HepG2 (cell line): ENCODE measurements at regions not wholly inside any gene's neighbourhood (a gene's known extent, or its start where the extent isn't known, plus 50 kb on each side); places are given as distances from the start of the nearest gene placed in this dataset.

Source experiments
- ATAC-seq: fragments of 200-7000 bp; cut with Tn5 transposase; 3 replicates; pipeline ENCODE4 v1.9.1; 2020; ENCODE audit warnings: mild to moderate bottlenecking, moderate library complexity
- BruUV-seq: library from RNA; stranded (reverse); fragments of 400-500 nt; replicated peaks from 2 replicates; lab custom pipeline; 2021; lab: Mats Ljungman, UMichigan
- CTCF ChIA-PET: fragments of 300-600 bp; formaldehyde crosslinking; extraction: SDS; loops from one replicate; lab custom pipeline; 2021; ENCODE audit warnings: low total read pairs, inconsistent platforms, low intra/inter-chr PET ratio; lab: Yijun Ruan, JAX
- POLR2A ChIA-PET: fragments of 350-600 bp; sonication (Branson Sonifier 250); formaldehyde crosslinking; loops from one replicate; lab custom pipeline; 2020; ENCODE audit warnings: antibody characterized with exemption, inconsistent platforms; lab: Yijun Ruan, JAX
- DNase-seq: peaks from one replicate; pipeline ENCODE4 v3.0.0-alpha.2; 2015; ENCODE audit warnings: low spot score
- FAIRE-seq: peaks from 3 replicates; lab custom pipeline; 2011; peaks lifted over from hg19 to GRCh38; lab: Jason Lieb, UNC
- H2AFZ ChIP-seq: one replicate; pipeline ENCODE4 v1.6.1; 2011; ENCODE audit warnings: low read length, inconsistent platforms
- H3K27ac ChIP-seq: fragments of 300-600 bp; 3 replicates; pipeline ENCODE4 v1.8.0; 2011; ENCODE audit warnings: mixed run types, mild to moderate bottlenecking, mixed read lengths, low read length, inconsistent platforms; ENCODE audit not compliant: insufficient read depth; ENCODE audit errors: extremely low read length
- H3K27me3 ChIP-seq, 2 experiments: fragments of 200-600 bp in 1 of 2; 2 replicates in 1 of 2; 3 replicates in 1 of 2; pipeline versions ENCODE4 v1.6.0 to v1.8.0; 2011; ENCODE audit warnings: low read length in 2 of 2, mild to moderate bottlenecking in 2 of 2, moderate library complexity in 2 of 2, inconsistent platforms in 1 of 2; ENCODE audit not compliant: insufficient read depth in 2 of 2, control insufficient read depth in 1 of 2
- H3K36me3 ChIP-seq, 2 experiments: fragments of 200-600 bp in 1 of 2; replicated peaks in 1 of 2; 2 replicates in 1 of 2; 3 replicates in 1 of 2; pipeline versions ENCODE4 v1.5.1 to v1.8.0; 2011; ENCODE audit warnings: low read length in 2 of 2, inconsistent platforms in 1 of 2; ENCODE audit not compliant: insufficient read depth in 2 of 2, control insufficient read depth in 1 of 2
- H3K4me1 ChIP-seq: 2 replicates; pipeline ENCODE4 v1.5.1; 2012; ENCODE audit warnings: low read length, inconsistent platforms; ENCODE audit not compliant: insufficient read depth
- H3K4me2 ChIP-seq: 2 replicates; pipeline ENCODE4 v1.6.0; 2011; ENCODE audit warnings: low read depth, low read length, inconsistent platforms
- H3K4me3 ChIP-seq, 3 experiments: fragments of 200-600 bp in 1 of 3; sonication (generic), shearing (Covaris generic) in 1 of 3; replicated peaks in 1 of 3; 2 replicates each; pipeline ENCODE4 v1.5.1; 2011 to 2016; ENCODE audit warnings: low read length in 3 of 3, inconsistent platforms in 2 of 3, low read depth in 2 of 3, mild to moderate bottlenecking in 2 of 3, control low read depth in 1 of 3, mixed read lengths in 1 of 3; ENCODE audit not compliant: insufficient read depth in 1 of 3
- H3K79me2 ChIP-seq: one replicate; pipeline ENCODE4 v1.6.1; 2011; ENCODE audit warnings: low read length, inconsistent platforms; ENCODE audit not compliant: insufficient read depth
- H3K9ac ChIP-seq: 2 replicates; pipeline ENCODE4 v1.6.0; 2011; ENCODE audit warnings: mild to moderate bottlenecking, low read depth, low read length, inconsistent platforms; ENCODE audit not compliant: insufficient read depth
- H3K9me3 ChIP-seq: 2 replicates; pipeline ENCODE4 v1.5.1; 2012; ENCODE audit warnings: mild to moderate bottlenecking, low read length
- H4K20me1 ChIP-seq: 2 replicates; pipeline ENCODE4 v1.6.0; 2011; ENCODE audit warnings: inconsistent platforms, mild to moderate bottlenecking, low read length, moderate library complexity; ENCODE audit not compliant: insufficient read depth
- ATF7 ChIP-seq, 2 experiments: fragments of 450-650 bp in 1 of 2; sonication (generic) in 1 of 2; formaldehyde crosslinking in 1 of 2; IDR thresholded peaks; 2 replicates each; pipeline versions ENCODE4 v1.4.0 to v1.6.1; 2016 to 2020; ENCODE audit warnings: antibody characterized with exemption in 1 of 2, mild to moderate bottlenecking in 1 of 2, missing genetic modification reagents in 1 of 2
- SOX13 ChIP-seq, 3 experiments: fragments of 450-650 bp in 1 of 3; sonication (generic) in 1 of 3; formaldehyde crosslinking in 1 of 3; IDR thresholded peaks in 2 of 3; conservative IDR thresholded peaks in 1 of 3; 2 replicates each; pipeline versions ENCODE4 v1.5.0 to v1.6.1; 2016 to 2020; ENCODE audit warnings: antibody characterized with exemption in 1 of 3, mild to moderate bottlenecking in 1 of 3, missing compliant biosample characterization in 1 of 3, missing genetic modification reagents in 1 of 3, moderate library complexity in 1 of 3
- ZNF260 ChIP-seq: sonication (generic); formaldehyde crosslinking; IDR thresholded peaks from 2 replicates; pipeline ENCODE4 v1.4.0; 2020; ENCODE audit warnings: missing genetic modification reagents, low read depth, mild to moderate bottlenecking, borderline replicate concordance
- WGBS: methylation state at CpG from one replicate; pipeline ENCODE4 v1.1.6; 2017; ENCODE audit warnings: low lambda C conversion rate; 5-methylcytosine and 5-hydroxymethylcytosine counted together
- in situ Hi-C: cut with HindIII; loops from 2 replicates; pipeline ENCODE4 v1.10.0; 2017; ENCODE audit warnings: low pct_unique_long_range_greater_than_20kb; ENCODE audit not compliant: extremely low pct_ligation_motif_present
- intact Hi-C: fragments of 100-400 bp; cut with micrococcal nuclease; formaldehyde crosslinking; loops from one replicate; pipeline ENCODE4 v1.10.0; 2022; ENCODE audit not compliant: unreplicated experiment
- TF ChIP-seq, protein P1 (sequence below): IDR thresholded peaks from 2 replicates; pipeline ENCODE4 v1.6.1; 2016; ENCODE audit warnings: low read depth, missing genetic modification reagents, missing compliant biosample characterization
- TF ChIP-seq, protein P2 (sequence below): sonication (generic); formaldehyde crosslinking; IDR thresholded peaks from 2 replicates; pipeline ENCODE4 v1.4.0; 2020; ENCODE audit warnings: missing genetic modification reagents, borderline replicate concordance

DNA sequence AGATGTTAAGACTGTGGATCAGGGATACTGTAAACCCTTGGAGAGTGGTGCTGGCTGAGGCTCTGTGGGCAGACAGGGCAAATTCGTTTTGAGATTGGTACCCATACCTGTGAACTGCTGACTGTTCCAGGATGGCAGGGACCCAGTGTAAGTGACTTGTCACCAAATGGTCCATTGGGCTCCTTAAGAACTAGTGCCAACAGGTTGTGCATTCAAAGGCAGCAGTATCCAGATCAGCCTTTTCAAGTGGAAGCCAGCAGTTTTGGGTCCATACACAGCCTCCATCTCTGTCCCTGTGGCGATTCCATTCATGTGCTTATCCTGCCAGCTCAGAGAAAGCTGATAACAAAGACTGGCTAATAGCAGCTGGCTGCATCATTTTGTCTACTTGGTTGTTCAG lies 84.0 kb upstream of the SCOC start:
- no TSS peak for BruUV-seq
- FAIRE-seq: no peak

More for the DNA sequence above, 84.0 kb upstream of the SCOC start:
- H3K79me2 ChIP-seq: no peaks in the 10 kb centered on the region
- ATAC-seq (no peak), DNase-seq (no peak)
- no peak overlapping the region for H3K27ac ChIP-seq
- peaks cover 8% of the 10 kb centered on the region for H3K9me3 ChIP-seq
- no peaks in the 10 kb centered on the region for H3K27me3 ChIP-seq
- H4K20me1 ChIP-seq: no peaks in the 10 kb centered on the region
- ChIA-PET POLR2A (no interaction called here), CTCF (no interaction called here)
- H2AFZ ChIP-seq: no peak overlapping the region
- H3K4me3 ChIP-seq: no peak overlapping the region
- H3K4me2 ChIP-seq: no peak overlapping the region
- no peaks in the 10 kb centered on the region for H3K36me3 ChIP-seq
- no peaks in the 10 kb centered on the region for H3K4me1 ChIP-seq
- 0% methylated on average over 1 of the region's 2 CpGs for WGBS
- in situ Hi-C loops (no loop called here), intact Hi-C loops (no loop called here)
- TF ChIP-seq, protein P1, sequence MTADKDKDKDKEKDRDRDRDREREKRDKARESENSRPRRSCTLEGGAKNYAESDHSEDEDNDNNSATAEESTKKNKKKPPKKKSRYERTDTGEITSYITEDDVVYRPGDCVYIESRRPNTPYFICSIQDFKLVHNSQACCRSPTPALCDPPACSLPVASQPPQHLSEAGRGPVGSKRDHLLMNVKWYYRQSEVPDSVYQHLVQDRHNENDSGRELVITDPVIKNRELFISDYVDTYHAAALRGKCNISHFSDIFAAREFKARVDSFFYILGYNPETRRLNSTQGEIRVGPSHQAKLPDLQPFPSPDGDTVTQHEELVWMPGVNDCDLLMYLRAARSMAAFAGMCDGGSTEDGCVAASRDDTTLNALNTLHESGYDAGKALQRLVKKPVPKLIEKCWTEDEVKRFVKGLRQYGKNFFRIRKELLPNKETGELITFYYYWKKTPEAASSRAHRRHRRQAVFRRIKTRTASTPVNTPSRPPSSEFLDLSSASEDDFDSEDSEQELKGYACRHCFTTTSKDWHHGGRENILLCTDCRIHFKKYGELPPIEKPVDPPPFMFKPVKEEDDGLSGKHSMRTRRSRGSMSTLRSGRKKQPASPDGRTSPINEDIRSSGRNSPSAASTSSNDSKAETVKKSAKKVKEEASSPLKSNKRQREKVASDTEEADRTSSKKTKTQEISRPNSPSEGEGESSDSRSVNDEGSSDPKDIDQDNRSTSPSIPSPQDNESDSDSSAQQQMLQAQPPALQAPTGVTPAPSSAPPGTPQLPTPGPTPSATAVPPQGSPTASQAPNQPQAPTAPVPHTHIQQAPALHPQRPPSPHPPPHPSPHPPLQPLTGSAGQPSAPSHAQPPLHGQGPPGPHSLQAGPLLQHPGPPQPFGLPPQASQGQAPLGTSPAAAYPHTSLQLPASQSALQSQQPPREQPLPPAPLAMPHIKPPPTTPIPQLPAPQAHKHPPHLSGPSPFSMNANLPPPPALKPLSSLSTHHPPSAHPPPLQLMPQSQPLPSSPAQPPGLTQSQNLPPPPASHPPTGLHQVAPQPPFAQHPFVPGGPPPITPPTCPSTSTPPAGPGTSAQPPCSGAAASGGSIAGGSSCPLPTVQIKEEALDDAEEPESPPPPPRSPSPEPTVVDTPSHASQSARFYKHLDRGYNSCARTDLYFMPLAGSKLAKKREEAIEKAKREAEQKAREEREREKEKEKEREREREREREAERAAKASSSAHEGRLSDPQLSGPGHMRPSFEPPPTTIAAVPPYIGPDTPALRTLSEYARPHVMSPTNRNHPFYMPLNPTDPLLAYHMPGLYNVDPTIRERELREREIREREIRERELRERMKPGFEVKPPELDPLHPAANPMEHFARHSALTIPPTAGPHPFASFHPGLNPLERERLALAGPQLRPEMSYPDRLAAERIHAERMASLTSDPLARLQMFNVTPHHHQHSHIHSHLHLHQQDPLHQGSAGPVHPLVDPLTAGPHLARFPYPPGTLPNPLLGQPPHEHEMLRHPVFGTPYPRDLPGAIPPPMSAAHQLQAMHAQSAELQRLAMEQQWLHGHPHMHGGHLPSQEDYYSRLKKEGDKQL (CRISPR knock-in tag): no peak
- TF ChIP-seq ATF7 (IDR thresholded peaks at IDR 0.05) (no peak), ATF7 (CRISPR knock-in tag; IDR thresholded peaks at IDR 0.05) (no peak), ZNF260 (CRISPR knock-in tag) (no peak), SOX13 (IDR thresholded peaks at IDR 0.05) (no peak), SOX13 (CRISPR knock-in tag; conservative IDR thresholded peaks at IDR 0.05 in 1 of 2, IDR thresholded peaks at IDR 0.05 in 1 of 2) (no peak)
- TF ChIP-seq, protein P2, sequence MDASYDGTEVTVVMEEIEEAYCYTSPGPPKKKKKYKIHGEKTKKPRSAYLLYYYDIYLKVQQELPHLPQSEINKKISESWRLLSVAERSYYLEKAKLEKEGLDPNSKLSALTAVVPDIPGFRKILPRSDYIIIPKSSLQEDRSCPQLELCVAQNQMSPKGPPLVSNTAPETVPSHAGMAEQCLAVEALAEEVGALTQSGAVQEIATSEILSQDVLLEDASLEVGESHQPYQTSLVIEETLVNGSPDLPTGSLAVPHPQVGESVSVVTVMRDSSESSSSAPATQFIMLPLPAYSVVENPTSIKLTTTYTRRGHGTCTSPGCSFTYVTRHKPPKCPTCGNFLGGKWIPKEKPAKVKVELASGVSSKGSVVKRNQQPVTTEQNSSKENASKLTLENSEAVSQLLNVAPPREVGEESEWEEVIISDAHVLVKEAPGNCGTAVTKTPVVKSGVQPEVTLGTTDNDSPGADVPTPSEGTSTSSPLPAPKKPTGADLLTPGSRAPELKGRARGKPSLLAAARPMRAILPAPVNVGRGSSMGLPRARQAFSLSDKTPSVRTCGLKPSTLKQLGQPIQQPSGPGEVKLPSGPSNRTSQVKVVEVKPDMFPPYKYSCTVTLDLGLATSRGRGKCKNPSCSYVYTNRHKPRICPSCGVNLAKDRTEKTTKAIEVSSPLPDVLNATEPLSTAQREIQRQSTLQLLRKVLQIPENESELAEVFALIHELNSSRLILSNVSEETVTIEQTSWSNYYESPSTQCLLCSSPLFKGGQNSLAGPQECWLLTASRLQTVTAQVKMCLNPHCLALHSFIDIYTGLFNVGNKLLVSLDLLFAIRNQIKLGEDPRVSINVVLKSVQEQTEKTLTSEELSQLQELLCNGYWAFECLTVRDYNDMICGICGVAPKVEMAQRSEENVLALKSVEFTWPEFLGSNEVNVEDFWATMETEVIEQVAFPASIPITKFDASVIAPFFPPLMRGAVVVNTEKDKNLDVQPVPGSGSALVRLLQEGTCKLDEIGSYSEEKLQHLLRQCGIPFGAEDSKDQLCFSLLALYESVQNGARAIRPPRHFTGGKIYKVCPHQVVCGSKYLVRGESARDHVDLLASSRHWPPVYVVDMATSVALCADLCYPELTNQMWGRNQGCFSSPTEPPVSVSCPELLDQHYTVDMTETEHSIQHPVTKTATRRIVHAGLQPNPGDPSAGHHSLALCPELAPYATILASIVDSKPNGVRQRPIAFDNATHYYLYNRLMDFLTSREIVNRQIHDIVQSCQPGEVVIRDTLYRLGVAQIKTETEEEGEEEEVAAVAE: no peak
- no peak overlapping the region for H3K9ac ChIP-seq
